GM18498 (cell line): ENCODE measurements at regions not wholly inside any gene's neighbourhood (a gene's known extent, or its start where the extent isn't known, plus 50 kb on each side); places are given as distances from the start of the nearest gene placed in this dataset.

Experiments used
- ATAC-seq: cut with Tn5 transposase; IDR thresholded peaks from one replicate; pipeline ENCODE4 v1.9.1; 2021; ENCODE audit warnings: mild to moderate bottlenecking, moderate library complexity; ENCODE audit not compliant: unreplicated experiment

- ATAC-seq = no peak
Observed at GRCh38 chr7:136050462-136050847, 73.3 kb upstream of the MTPN start.

- no peak for ATAC-seq
Observed at GRCh38 chr7:136049818-136050461, 72.8 kb upstream of the MTPN start.

- ATAC-seq = no peak
Observed at GRCh38 chr7:136049117-136049516, 72.0 kb upstream of the MTPN start.

- no peak for ATAC-seq
Observed at GRCh38 chr7:136046548-136046947, 69.4 kb upstream of the MTPN start.

GRCh38 chr7:136045992-136046391 lies 68.8 kb upstream of the MTPN start:
- ATAC-seq = no peak

- no peak for ATAC-seq
Observed at GRCh38 chr7:136045181-136045580, 68.0 kb upstream of the MTPN start.

- no peak for ATAC-seq
Observed at GRCh38 chr7:136039577-136040345, 62.6 kb upstream of the MTPN start.

- no peak for ATAC-seq
Observed at GRCh38 chr7:136036336-136036735, 59.2 kb upstream of the MTPN start.

- no peak for ATAC-seq
Observed at GRCh38 chr7:136034132-136034531, 57.0 kb upstream of the MTPN start.

GRCh38 chr7:136033413-136034031 lies 56.4 kb upstream of the MTPN start:
- ATAC-seq = no peak

- peak; percentile 84 for ATAC-seq
Observed at GRCh38 chr7:136030867-136031318, 53.7 kb upstream of the MTPN start.

GRCh38 chr7:136030330-136030729 lies 53.2 kb upstream of the MTPN start:
- ATAC-seq = no peak

- no peak for ATAC-seq
Observed at GRCh38 chr7:136027160-136027559, 50.0 kb upstream of the MTPN start.
